HCT116 (cell line): ENCODE measurements at regions not wholly inside any gene's neighbourhood (a gene's known extent, or its start where the extent isn't known, plus 50 kb on each side); places are given as distances from the start of the nearest gene placed in this dataset.

ENCODE experiments used
- ATAC-seq: fragments of 200-7000 bp; cut with Tn5 transposase; 2 replicates; pipeline ENCODE4 v1.9.1; 2020; ENCODE audit warnings: mild to moderate bottlenecking, moderate library complexity
- BruUV-seq: library from RNA; stranded (reverse); fragments of 400-500 nt; replicated peaks from 2 replicates; lab custom pipeline; 2021; lab: Mats Ljungman, UMichigan
- CTCF ChIA-PET: fragments of 300-600 bp; sonication (Branson Sonifier 250); formaldehyde crosslinking; loops from one replicate; lab custom pipeline; 2021; ENCODE audit warnings: antibody characterized with exemption; lab: Charles Lee
- POLR2A ChIA-PET: fragments of 300-600, 350-600 bp; sonication (Branson Sonifier 250); formaldehyde crosslinking; loops from one replicate; lab custom pipeline; 2021; ENCODE audit warnings: antibody characterized with exemption; lab: Charles Lee
- RAD21 ChIA-PET, 2 experiments: fragments of 300-600 bp; sonication (Branson Sonifier 250); formaldehyde crosslinking; loops; one replicate each; lab custom pipeline; 2023; ENCODE audit warnings: low total read pairs in 2 of 2; ENCODE audit not compliant: uncharacterized antibody in 2 of 2, unreplicated experiment in 2 of 2, low non-redundant PET in 1 of 2; lab: Charles Lee
- DNase-seq: peaks from one replicate; pipeline ENCODE4 v3.0.0-alpha.2; 2010; ENCODE audit warnings: low read depth, low spot score
- H2AFZ ChIP-seq: fragments of 200-600 bp; shearing (Covaris generic), sonication (generic); 2 replicates; pipeline ENCODE4 v1.6.1; 2017; ENCODE audit warnings: low read depth, mixed run types, mixed read lengths, antibody characterized with exemption, low read length; ENCODE audit not compliant: poor library complexity, severe bottlenecking
- H3K27ac ChIP-seq: 2 replicates; pipeline ENCODE4 v1.5.1; 2012; ENCODE audit warnings: low read depth, low read length
- H3K27me3 ChIP-seq: fragments of 200-600 bp; sonication (generic); 2 replicates; pipeline ENCODE4 v1.6.1; 2016; ENCODE audit warnings: mixed run types, low read length, mixed read lengths; ENCODE audit not compliant: insufficient read depth
- H3K36me3 ChIP-seq, 2 experiments: fragments of 200-500 bp in 1 of 2; fragments of 200-600 bp in 1 of 2; sonication (Bioruptor generic) in 1 of 2; sonication (generic) in 1 of 2; 2 replicates each; pipeline versions ENCODE4 v1.5.1 to v1.6.1; 2014 to 2016; ENCODE audit warnings: low read length in 2 of 2, inconsistent platforms in 1 of 2, mixed read lengths in 1 of 2, mixed run types in 1 of 2; ENCODE audit not compliant: insufficient read depth in 2 of 2, control insufficient read depth in 1 of 2
- H3K4me1 ChIP-seq, 2 experiments: fragments of 200-600 bp in 1 of 2; sonication (generic) in 1 of 2; 2 replicates each; pipeline versions ENCODE4 v1.5.1 to v1.6.1; 2012 to 2017; ENCODE audit warnings: low read length in 2 of 2, inconsistent platforms in 1 of 2, mild to moderate bottlenecking in 1 of 2, mixed read lengths in 1 of 2, mixed run types in 1 of 2, moderate library complexity in 1 of 2; ENCODE audit not compliant: insufficient read depth in 2 of 2, control insufficient read depth in 1 of 2
- H3K4me2 ChIP-seq: fragments of 200-600 bp; sonication (generic); 2 replicates; pipeline ENCODE4 v1.6.1; 2017; ENCODE audit warnings: mixed run types, low read length, mixed read lengths
- H3K4me3 ChIP-seq, 2 experiments: fragments of 200-600 bp in 1 of 2; sonication (generic) in 1 of 2; replicated peaks in 1 of 2; 2 replicates each; pipeline ENCODE4 v1.5.1; 2011 to 2016; ENCODE audit warnings: low read length in 2 of 2, control low read depth in 1 of 2, low read depth in 1 of 2, mild to moderate bottlenecking in 1 of 2, mixed read lengths in 1 of 2, mixed run types in 1 of 2
- H3K79me2 ChIP-seq: fragments of 200-600 bp; sonication (generic); 2 replicates; pipeline ENCODE4 v1.6.1; 2017; ENCODE audit warnings: mild to moderate bottlenecking, mixed run types, low read length, moderate library complexity, mixed read lengths; ENCODE audit not compliant: insufficient read depth
- H3K9ac ChIP-seq: fragments of 200-600 bp; sonication (generic); 2 replicates; pipeline ENCODE4 v1.6.1; 2016; ENCODE audit warnings: low read length, mixed read lengths
- H3K9me2 ChIP-seq: fragments of 200-600 bp; sonication (generic), shearing (Covaris generic); 2 replicates; pipeline ENCODE4 v1.6.1; 2017; ENCODE audit warnings: mixed run types, mild to moderate bottlenecking, moderate library complexity; ENCODE audit not compliant: insufficient read depth
- H3K9me3 ChIP-seq, 2 experiments: fragments of 200-500 bp in 1 of 2; fragments of 200-600 bp in 1 of 2; sonication (Bioruptor generic) in 1 of 2; sonication (generic) in 1 of 2; 2 replicates each; pipeline ENCODE4 v1.6.1; 2014 to 2017; ENCODE audit warnings: low read length in 2 of 2, mixed read lengths in 2 of 2, inconsistent platforms in 1 of 2, low read depth in 1 of 2, mild to moderate bottlenecking in 1 of 2, mixed run types in 1 of 2, moderate library complexity in 1 of 2; ENCODE audit not compliant: control insufficient read depth in 1 of 2, insufficient read depth in 1 of 2
- H4K20me1 ChIP-seq: fragments of 200-600 bp; sonication (generic), shearing (Covaris generic); 2 replicates; pipeline ENCODE4 v1.6.1; 2017; ENCODE audit warnings: mixed run types, mild to moderate bottlenecking, moderate library complexity; ENCODE audit not compliant: insufficient read depth
- CBX3 ChIP-seq: IDR thresholded peaks from 2 replicates; pipeline ENCODE4 v1.6.1; 2012; ENCODE audit warnings: low read depth
- CEBPB ChIP-seq: IDR thresholded peaks from 2 replicates; pipeline ENCODE4 v1.6.1; 2012; ENCODE audit warnings: low read depth
- CTCF ChIP-seq, 3 experiments: fragments of 200-600 bp in 1 of 3; sonication (generic) in 1 of 3; IDR thresholded peaks in 2 of 3; conservative IDR thresholded peaks in 1 of 3; 2 replicates each; pipeline ENCODE4 v1.5.1; 2012 to 2017; ENCODE audit warnings: low read depth in 2 of 3, low read length in 2 of 3, antibody characterized with exemption in 1 of 3, borderline replicate concordance in 1 of 3, control low read depth in 1 of 3, mild to moderate bottlenecking in 1 of 3, mixed read lengths in 1 of 3, mixed run types in 1 of 3, moderate library complexity in 1 of 3; ENCODE audit not compliant: insufficient read depth in 1 of 3
- EGR1 ChIP-seq: IDR thresholded peaks from 2 replicates; pipeline ENCODE4 v1.6.1; 2012; ENCODE audit warnings: low read depth
- ELF1 ChIP-seq: IDR thresholded peaks from 2 replicates; pipeline ENCODE4 v1.6.1; 2012; ENCODE audit warnings: low read depth, borderline replicate concordance
- EZH2 ChIP-seq: fragments of 200-600 bp; sonication (generic); IDR thresholded peaks from 2 replicates; pipeline ENCODE4 v1.6.1; 2017; ENCODE audit warnings: antibody characterized with exemption, mixed run types
- EZH2phosphoT487 ChIP-seq: fragments of 200-600 bp; IDR thresholded peaks from 2 replicates; pipeline ENCODE4 v1.6.1; 2018; ENCODE audit warnings: antibody characterized with exemption, borderline replicate concordance
- FOSL1 ChIP-seq: IDR thresholded peaks from 2 replicates; pipeline ENCODE4 v1.6.1; 2012; ENCODE audit warnings: low read depth
- JUND ChIP-seq: IDR thresholded peaks from 2 replicates; pipeline ENCODE4 v1.6.1; 2012
- POLR2A ChIP-seq: IDR thresholded peaks from 2 replicates; pipeline ENCODE4 v1.7.0; 2011; ENCODE audit warnings: borderline replicate concordance; ENCODE audit not compliant: insufficient read depth, insufficient read length; ENCODE audit errors: extremely low read depth
- POLR2AphosphoS5 ChIP-seq: IDR thresholded peaks from 2 replicates; pipeline ENCODE4 v1.6.1; 2011; ENCODE audit warnings: mild to moderate bottlenecking, low read depth, low read length, moderate library complexity
- RAD21 ChIP-seq: IDR thresholded peaks from 2 replicates; pipeline ENCODE4 v1.6.1; 2012; ENCODE audit warnings: low read depth, mild to moderate bottlenecking
- SIN3A ChIP-seq: IDR thresholded peaks from 2 replicates; pipeline ENCODE4 v1.6.1; 2012; ENCODE audit warnings: low read depth
- YY1 ChIP-seq: IDR thresholded peaks from 2 replicates; pipeline ENCODE4 v1.6.1; 2011; ENCODE audit warnings: low read length, low read depth, moderate library complexity, mild to moderate bottlenecking; ENCODE audit not compliant: insufficient replicate concordance; ENCODE audit errors: extremely low read depth
- ZNF274 ChIP-seq: fragments of 200-500 bp; sonication (Bioruptor generic); IDR thresholded peaks from 2 replicates; pipeline ENCODE4 v1.6.1; 2014; ENCODE audit warnings: mild to moderate bottlenecking, low read depth, low read length, inconsistent platforms
- intact Hi-C: fragments of 100-400 bp; cut with micrococcal nuclease; formaldehyde crosslinking; loops from 2 replicates; pipeline ENCODE4 v1.10.0; 2022
- TF ChIP-seq, protein P1 (sequence below): IDR thresholded peaks from 2 replicates; pipeline ENCODE4 v1.6.1; 2012; ENCODE audit warnings: low read depth

DNA sequence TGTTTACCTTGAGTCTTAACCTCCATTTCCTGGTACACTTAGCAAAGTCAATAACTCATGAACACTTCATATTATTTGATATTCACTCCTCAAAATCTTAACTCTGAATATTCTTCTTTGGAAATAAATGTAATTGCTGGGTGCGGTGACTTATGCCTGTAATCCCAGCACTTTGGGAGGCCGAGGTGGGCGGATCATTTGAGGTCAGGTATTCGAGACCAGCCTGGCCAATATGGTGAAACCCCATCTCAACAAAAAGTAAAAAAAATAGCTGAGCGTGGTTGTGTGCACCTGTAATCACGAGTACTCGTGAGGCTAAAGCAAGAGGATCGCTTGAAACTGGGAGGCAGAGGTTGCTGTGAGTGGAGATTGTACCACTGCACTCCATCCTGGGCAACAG lies 201.3 kb upstream of the DSEL start (continued):
- TF ChIP-seq, protein P1, sequence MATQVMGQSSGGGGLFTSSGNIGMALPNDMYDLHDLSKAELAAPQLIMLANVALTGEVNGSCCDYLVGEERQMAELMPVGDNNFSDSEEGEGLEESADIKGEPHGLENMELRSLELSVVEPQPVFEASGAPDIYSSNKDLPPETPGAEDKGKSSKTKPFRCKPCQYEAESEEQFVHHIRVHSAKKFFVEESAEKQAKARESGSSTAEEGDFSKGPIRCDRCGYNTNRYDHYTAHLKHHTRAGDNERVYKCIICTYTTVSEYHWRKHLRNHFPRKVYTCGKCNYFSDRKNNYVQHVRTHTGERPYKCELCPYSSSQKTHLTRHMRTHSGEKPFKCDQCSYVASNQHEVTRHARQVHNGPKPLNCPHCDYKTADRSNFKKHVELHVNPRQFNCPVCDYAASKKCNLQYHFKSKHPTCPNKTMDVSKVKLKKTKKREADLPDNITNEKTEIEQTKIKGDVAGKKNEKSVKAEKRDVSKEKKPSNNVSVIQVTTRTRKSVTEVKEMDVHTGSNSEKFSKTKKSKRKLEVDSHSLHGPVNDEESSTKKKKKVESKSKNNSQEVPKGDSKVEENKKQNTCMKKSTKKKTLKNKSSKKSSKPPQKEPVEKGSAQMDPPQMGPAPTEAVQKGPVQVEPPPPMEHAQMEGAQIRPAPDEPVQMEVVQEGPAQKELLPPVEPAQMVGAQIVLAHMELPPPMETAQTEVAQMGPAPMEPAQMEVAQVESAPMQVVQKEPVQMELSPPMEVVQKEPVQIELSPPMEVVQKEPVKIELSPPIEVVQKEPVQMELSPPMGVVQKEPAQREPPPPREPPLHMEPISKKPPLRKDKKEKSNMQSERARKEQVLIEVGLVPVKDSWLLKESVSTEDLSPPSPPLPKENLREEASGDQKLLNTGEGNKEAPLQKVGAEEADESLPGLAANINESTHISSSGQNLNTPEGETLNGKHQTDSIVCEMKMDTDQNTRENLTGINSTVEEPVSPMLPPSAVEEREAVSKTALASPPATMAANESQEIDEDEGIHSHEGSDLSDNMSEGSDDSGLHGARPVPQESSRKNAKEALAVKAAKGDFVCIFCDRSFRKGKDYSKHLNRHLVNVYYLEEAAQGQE: no peak
- TF ChIP-seq FOSL1: no peak
- TF ChIP-seq YY1: no peak
- TF ChIP-seq SIN3A: no peak
- TF ChIP-seq JUND: no peak
- TF ChIP-seq EZH2: no peak
- TF ChIP-seq POLR2AphosphoS5: no peak

DNA sequence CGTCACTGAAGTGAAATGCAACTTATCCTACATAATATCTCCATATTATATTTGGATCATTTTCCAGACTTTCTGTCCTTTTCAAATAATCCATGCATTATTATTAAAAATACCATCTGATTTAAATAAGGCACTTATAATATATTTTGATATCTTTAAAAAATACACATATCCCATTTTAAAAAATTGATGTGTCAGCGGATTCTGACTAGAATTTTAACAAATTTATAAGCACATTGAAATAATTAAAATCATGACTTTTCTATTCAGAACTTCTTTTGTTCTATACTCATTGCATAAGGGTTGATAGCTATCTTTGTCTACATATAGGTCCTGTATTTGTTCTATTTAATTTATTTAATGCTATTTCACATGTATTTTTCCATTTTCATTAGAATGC lies 199.0 kb upstream of the DSEL start:
- H2AFZ ChIP-seq: no peak overlapping the region
- H3K79me2 ChIP-seq: no peaks in the 10 kb centered on the region
- no peaks in the 10 kb centered on the region for H3K4me1 ChIP-seq
- H3K36me3 ChIP-seq: no peaks in the 10 kb centered on the region
- ChIA-PET RAD21 (no interaction called here), CTCF (no interaction called here), POLR2A (no interaction called here)
- H4K20me1 ChIP-seq: no peaks in the 10 kb centered on the region; the same call in 1 of the 2 replicates
- no peaks in the 10 kb centered on the region for H3K9me2 ChIP-seq
- no peak overlapping the region for H3K4me3 ChIP-seq
- no peak for DNase-seq
- peaks cover 8 to 16% of the 10 kb centered on the region in 2 experiments; a peak in 2 of 4 replicates for H3K9me3 ChIP-seq
- no peaks in the 10 kb centered on the region for H3K27me3 ChIP-seq
- intact Hi-C loops: no loop called here
- no peak overlapping the region for H3K4me2 ChIP-seq
- H3K27ac ChIP-seq: no peak overlapping the region
- H3K9ac ChIP-seq: no peak overlapping the region
- ATAC-seq: no peak
- no TSS peak for BruUV-seq
- TF ChIP-seq EZH2 (no peak), EGR1 (no peak), POLR2AphosphoS5 (no peak), ZNF274 (no peak), POLR2A (no peak), ELF1 (no peak), CBX3 (no peak), CTCF (IDR thresholded peaks at IDR 0.05 in 2 of 3, conservative IDR thresholded peaks at IDR 0.05 in 1 of 3; ENCODE audit: borderline replicate concordance in 1 of 3, insufficient read depth in 1 of 3, low read depth in 2 of 3, low read length in 2 of 3) (no peak), RAD21 (no peak), EZH2phosphoT487 (no peak), CEBPB (no peak)
- TF ChIP-seq, protein P1: no peak
